Liver (tissue), 3 donors: ENCODE measurements at regions not wholly inside any gene's neighbourhood (a gene's known extent, or its start where the extent isn't known, plus 50 kb on each side); places are given as distances from the start of the nearest gene placed in this dataset.

ENCODE experiments used
- EGR1 ChIP-seq, 2 donors: IDR thresholded peaks; 2 replicates each; pipeline ENCODE4 v1.6.1; 2016 to 2018; ENCODE audit warnings: antibody characterized with exemption in 2 of 2, low read depth in 2 of 2
- RAD21 ChIP-seq, 2 donors: IDR thresholded peaks; 2 replicates each; pipeline ENCODE4 v1.6.1; 2016; ENCODE audit warnings: antibody characterized with exemption in 2 of 2, mild to moderate bottlenecking in 2 of 2
- SP1 ChIP-seq: IDR thresholded peaks from 2 replicates; pipeline ENCODE4 v1.6.1; 2018; ENCODE audit warnings: antibody characterized with exemption, mild to moderate bottlenecking
- TAF1 ChIP-seq: conservative IDR thresholded peaks from 2 replicates; pipeline ENCODE4 v1.6.1; 2016; ENCODE audit warnings: antibody characterized with exemption, mild to moderate bottlenecking
- YY1 ChIP-seq: IDR thresholded peaks from 2 replicates; pipeline ENCODE4 v1.6.1; 2016; ENCODE audit warnings: antibody characterized with exemption, mild to moderate bottlenecking
- ZBTB33 ChIP-seq: IDR thresholded peaks from 2 replicates; pipeline ENCODE4 v1.6.1; 2016; ENCODE audit warnings: antibody characterized with exemption
- TF ChIP-seq, protein P1 (sequence below): fragments of 150-350 bp; IDR thresholded peaks from 2 replicates; pipeline ENCODE4 v1.5.1; 2017; ENCODE audit warnings: improper control_type of control experiment, low read depth, low read length; ENCODE audit not compliant: missing input control
- TF ChIP-seq, protein P2 (sequence below): IDR thresholded peaks from 2 replicates; pipeline ENCODE4 v1.6.1; 2016; ENCODE audit warnings: antibody characterized with exemption, mild to moderate bottlenecking
- donor health status: healthy.
- donor health status: healthy.

DNA sequence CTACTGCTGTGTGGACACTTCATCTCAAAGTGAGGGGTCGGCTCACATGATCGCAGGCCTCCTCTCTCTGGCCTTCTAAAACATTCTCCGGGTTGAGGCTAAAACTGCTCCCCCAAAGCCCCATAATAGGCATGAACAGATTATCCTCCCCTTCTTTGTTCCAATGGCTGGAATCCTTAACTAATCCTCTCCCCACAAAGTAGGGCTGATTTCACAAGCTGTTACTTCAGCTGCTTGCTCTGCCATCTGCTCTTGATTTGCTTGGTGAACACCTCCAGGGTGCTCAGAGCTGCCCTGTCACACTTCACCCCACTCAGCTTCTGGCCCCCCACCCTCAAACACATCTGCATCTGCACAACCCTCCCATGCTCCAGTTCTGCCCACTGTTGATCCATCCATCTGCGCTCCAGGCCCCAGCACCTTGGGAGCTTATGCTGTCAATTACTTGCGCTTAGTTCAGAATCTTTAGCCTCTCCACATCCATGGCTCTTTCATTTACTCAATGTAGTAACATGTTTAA, 173.1 kb upstream of the API5 start:
- TF ChIP-seq, protein P1, sequence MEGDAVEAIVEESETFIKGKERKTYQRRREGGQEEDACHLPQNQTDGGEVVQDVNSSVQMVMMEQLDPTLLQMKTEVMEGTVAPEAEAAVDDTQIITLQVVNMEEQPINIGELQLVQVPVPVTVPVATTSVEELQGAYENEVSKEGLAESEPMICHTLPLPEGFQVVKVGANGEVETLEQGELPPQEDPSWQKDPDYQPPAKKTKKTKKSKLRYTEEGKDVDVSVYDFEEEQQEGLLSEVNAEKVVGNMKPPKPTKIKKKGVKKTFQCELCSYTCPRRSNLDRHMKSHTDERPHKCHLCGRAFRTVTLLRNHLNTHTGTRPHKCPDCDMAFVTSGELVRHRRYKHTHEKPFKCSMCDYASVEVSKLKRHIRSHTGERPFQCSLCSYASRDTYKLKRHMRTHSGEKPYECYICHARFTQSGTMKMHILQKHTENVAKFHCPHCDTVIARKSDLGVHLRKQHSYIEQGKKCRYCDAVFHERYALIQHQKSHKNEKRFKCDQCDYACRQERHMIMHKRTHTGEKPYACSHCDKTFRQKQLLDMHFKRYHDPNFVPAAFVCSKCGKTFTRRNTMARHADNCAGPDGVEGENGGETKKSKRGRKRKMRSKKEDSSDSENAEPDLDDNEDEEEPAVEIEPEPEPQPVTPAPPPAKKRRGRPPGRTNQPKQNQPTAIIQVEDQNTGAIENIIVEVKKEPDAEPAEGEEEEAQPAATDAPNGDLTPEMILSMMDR: no peak
- TF ChIP-seq TAF1 (no peak), ZBTB33 (no peak), SP1 (no peak), EGR1 (IDR thresholded peaks at IDR 0.05; ENCODE audit: low read depth in 2 of 2) (no peak), RAD21 (IDR thresholded peaks at IDR 0.05) (no peak), YY1 (no peak)
- TF ChIP-seq, protein P2, sequence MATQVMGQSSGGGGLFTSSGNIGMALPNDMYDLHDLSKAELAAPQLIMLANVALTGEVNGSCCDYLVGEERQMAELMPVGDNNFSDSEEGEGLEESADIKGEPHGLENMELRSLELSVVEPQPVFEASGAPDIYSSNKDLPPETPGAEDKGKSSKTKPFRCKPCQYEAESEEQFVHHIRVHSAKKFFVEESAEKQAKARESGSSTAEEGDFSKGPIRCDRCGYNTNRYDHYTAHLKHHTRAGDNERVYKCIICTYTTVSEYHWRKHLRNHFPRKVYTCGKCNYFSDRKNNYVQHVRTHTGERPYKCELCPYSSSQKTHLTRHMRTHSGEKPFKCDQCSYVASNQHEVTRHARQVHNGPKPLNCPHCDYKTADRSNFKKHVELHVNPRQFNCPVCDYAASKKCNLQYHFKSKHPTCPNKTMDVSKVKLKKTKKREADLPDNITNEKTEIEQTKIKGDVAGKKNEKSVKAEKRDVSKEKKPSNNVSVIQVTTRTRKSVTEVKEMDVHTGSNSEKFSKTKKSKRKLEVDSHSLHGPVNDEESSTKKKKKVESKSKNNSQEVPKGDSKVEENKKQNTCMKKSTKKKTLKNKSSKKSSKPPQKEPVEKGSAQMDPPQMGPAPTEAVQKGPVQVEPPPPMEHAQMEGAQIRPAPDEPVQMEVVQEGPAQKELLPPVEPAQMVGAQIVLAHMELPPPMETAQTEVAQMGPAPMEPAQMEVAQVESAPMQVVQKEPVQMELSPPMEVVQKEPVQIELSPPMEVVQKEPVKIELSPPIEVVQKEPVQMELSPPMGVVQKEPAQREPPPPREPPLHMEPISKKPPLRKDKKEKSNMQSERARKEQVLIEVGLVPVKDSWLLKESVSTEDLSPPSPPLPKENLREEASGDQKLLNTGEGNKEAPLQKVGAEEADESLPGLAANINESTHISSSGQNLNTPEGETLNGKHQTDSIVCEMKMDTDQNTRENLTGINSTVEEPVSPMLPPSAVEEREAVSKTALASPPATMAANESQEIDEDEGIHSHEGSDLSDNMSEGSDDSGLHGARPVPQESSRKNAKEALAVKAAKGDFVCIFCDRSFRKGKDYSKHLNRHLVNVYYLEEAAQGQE: no peak
